Smooth muscle cell (in vitro differentiated cells): ENCODE measurements at regions not wholly inside any gene's neighbourhood (a gene's known extent, or its start where the extent isn't known, plus 50 kb on each side); places are given as distances from the start of the nearest gene placed in this dataset.
A peak's percentile ranks its signal among the peaks of the same experiment; 100 is the strongest.

Source experiments
- DNase-seq: peaks from one replicate; lab custom pipeline; 2025; ENCODE audit not compliant: unreplicated experiment; lab: John Stamatoyannopoulos, UW
- H2AFZ ChIP-seq: fragments of 200-600 bp; sonication (generic); 2 replicates; pipeline ENCODE4 v1.6.0; 2016; ENCODE audit warnings: antibody characterized with exemption, low read depth, mild to moderate bottlenecking
- H3F3A ChIP-seq: fragments of 200-600 bp; sonication (generic); 2 replicates; pipeline ENCODE4 v1.6.0; 2017; ENCODE audit warnings: antibody characterized with exemption, low read depth
- H3K27ac ChIP-seq: fragments of 200-600 bp; sonication (generic); 2 replicates; pipeline ENCODE4 v1.5.1; 2016; ENCODE audit warnings: low read depth, mild to moderate bottlenecking
- H3K27me3 ChIP-seq: fragments of 200-600 bp; sonication (generic); 2 replicates; pipeline ENCODE4 v1.6.1; 2016; ENCODE audit warnings: low read depth, mild to moderate bottlenecking
- H3K36me3 ChIP-seq: fragments of 200-600 bp; sonication (generic); 2 replicates; pipeline ENCODE4 v1.5.1; 2016; ENCODE audit warnings: low read depth
- H3K4me1 ChIP-seq: fragments of 200-600 bp; sonication (generic); 2 replicates; pipeline ENCODE4 v1.5.1; 2016; ENCODE audit warnings: low read depth
- H3K4me2 ChIP-seq: fragments of 200-600 bp; sonication (generic); 2 replicates; pipeline ENCODE4 v1.6.0; 2016; ENCODE audit warnings: mild to moderate bottlenecking
- H3K4me3 ChIP-seq: fragments of 200-600 bp; sonication (generic); 2 replicates; pipeline ENCODE4 v1.5.1; 2016; ENCODE audit warnings: mild to moderate bottlenecking
- H3K79me2 ChIP-seq: fragments of 200-600 bp; sonication (generic); 2 replicates; pipeline ENCODE4 v1.6.0; 2016; ENCODE audit warnings: low read depth, mild to moderate bottlenecking
- H3K9ac ChIP-seq: fragments of 200-600 bp; sonication (generic); 2 replicates; pipeline ENCODE4 v1.6.0; 2016; ENCODE audit warnings: low read depth
- H3K9me3 ChIP-seq: fragments of 200-600 bp; sonication (generic); replicated peaks from 2 replicates; pipeline ENCODE4 v1.5.1; 2016; ENCODE audit warnings: low read depth
- H4K20me1 ChIP-seq: fragments of 200-600 bp; sonication (generic); 2 replicates; pipeline ENCODE4 v1.6.0; 2016; ENCODE audit warnings: low read depth
- CTCF ChIP-seq: fragments of 200-600 bp; sonication (generic); IDR thresholded peaks from 2 replicates; pipeline ENCODE4 v1.5.1; 2017; ENCODE audit warnings: borderline replicate concordance, mild to moderate bottlenecking, antibody characterized with exemption; ENCODE audit not compliant: insufficient read depth, poor library complexity, severe bottlenecking
- WGBS: methylation state at CpG from one replicate; pipeline ENCODE4 v1.1.7; 2016; ENCODE audit warnings: low lambda C conversion rate; 5-methylcytosine and 5-hydroxymethylcytosine counted together

GRCh38 chr10:4501306-4501705 is 324.7 kb upstream of the AKR1E2 start:
- 84% methylated on average over 2 of the region's 2 CpGs for WGBS
- no peak overlapping the region for H3K27ac ChIP-seq
- H4K20me1 ChIP-seq, result no peaks in the 10 kb centered on the region
- no peak overlapping the region for H3K4me2 ChIP-seq
- H3K36me3 ChIP-seq, result no peaks in the 10 kb centered on the region
- no peak for DNase-seq
- no peaks in the 10 kb centered on the region for H3K27me3 ChIP-seq
- H3K4me1 ChIP-seq, result peaks cover 8% of the 10 kb centered on the region
- no peak overlapping the region for H3K4me3 ChIP-seq
- H2AFZ ChIP-seq, result peak overlapping the region; percentile 8
- no peaks in the 10 kb centered on the region for H3K79me2 ChIP-seq
- no peaks in the 10 kb centered on the region for H3K9me3 ChIP-seq
- H3F3A ChIP-seq, result peaks cover 16% of the 10 kb centered on the region
- no peak for TF ChIP-seq CTCF
- no peak overlapping the region for H3K9ac ChIP-seq

- DNase-seq, result no peak
- Histone ChIP-seq H3K4me2 (peak overlapping the region; percentile 75), H3K4me1 (peaks cover 8% of the 10 kb centered on the region), H4K20me1 (no peaks in the 10 kb centered on the region), H3K27ac (peak overlapping the region; percentile 79), H3F3A (peaks cover 16% of the 10 kb centered on the region), H3K4me3 (no peak overlapping the region), H2AFZ (peak overlapping the region; percentile 78), H3K9ac (peak overlapping the region; percentile 18), H3K79me2 (no peaks in the 10 kb centered on the region), H3K9me3 (no peaks in the 10 kb centered on the region), H3K27me3 (no peaks in the 10 kb centered on the region), H3K36me3 (no peaks in the 10 kb centered on the region)
- 40% methylated on average over 6 of the region's 6 CpGs for WGBS
- no peak for TF ChIP-seq CTCF
Observed at GRCh38 chr10:4498711-4499251, 327.2 kb upstream of the AKR1E2 start.

GRCh38 chr10:4494551-4494950 is 331.5 kb upstream of the AKR1E2 start:
- no peak overlapping the region for H2AFZ ChIP-seq
- whole genome bisulfite sequencing, result 98% methylated on average over 2 of the region's 2 CpGs
- TF ChIP-seq CTCF, result no peak
- H3K79me2 ChIP-seq, result no peaks in the 10 kb centered on the region
- no peak overlapping the region for H3K4me3 ChIP-seq
- peaks cover 16% of the 10 kb centered on the region for H3F3A ChIP-seq
- no peak overlapping the region for H3K9ac ChIP-seq
- H3K27me3 ChIP-seq, result no peaks in the 10 kb centered on the region
- no peak for DNase-seq
- H3K4me2 ChIP-seq, result no peak overlapping the region
- peaks cover 5% of the 10 kb centered on the region for H3K4me1 ChIP-seq
- no peaks in the 10 kb centered on the region for H3K36me3 ChIP-seq
- no peaks in the 10 kb centered on the region for H3K9me3 ChIP-seq
- no peaks in the 10 kb centered on the region for H4K20me1 ChIP-seq
- no peak overlapping the region for H3K27ac ChIP-seq

GRCh38 chr10:4492202-4492601 is 333.8 kb upstream of the AKR1E2 start:
- H2AFZ ChIP-seq, result no peak overlapping the region
- DNase-seq, result no peak
- H3K36me3 ChIP-seq, result no peaks in the 10 kb centered on the region
- H3K4me1 ChIP-seq, result no peaks in the 10 kb centered on the region
- no peak overlapping the region for H3K4me2 ChIP-seq
- no peak overlapping the region for H3K9ac ChIP-seq
- no peaks in the 10 kb centered on the region for H4K20me1 ChIP-seq
- no peaks in the 10 kb centered on the region for H3K27me3 ChIP-seq
- no peak overlapping the region for H3K27ac ChIP-seq
- 95% methylated on average over 6 of the region's 6 CpGs for WGBS
- no peak overlapping the region for H3K4me3 ChIP-seq
- no peaks in the 10 kb centered on the region for H3K9me3 ChIP-seq
- H3K79me2 ChIP-seq, result no peaks in the 10 kb centered on the region
- no peaks in the 10 kb centered on the region for H3F3A ChIP-seq
- TF ChIP-seq CTCF, result no peak
